ENCODE measurements at regions not wholly inside any gene's neighbourhood (a gene's known extent, or its start where the extent isn't known, plus 50 kb on each side); places are given as distances from the start of the nearest gene placed in this dataset.

DNA sequence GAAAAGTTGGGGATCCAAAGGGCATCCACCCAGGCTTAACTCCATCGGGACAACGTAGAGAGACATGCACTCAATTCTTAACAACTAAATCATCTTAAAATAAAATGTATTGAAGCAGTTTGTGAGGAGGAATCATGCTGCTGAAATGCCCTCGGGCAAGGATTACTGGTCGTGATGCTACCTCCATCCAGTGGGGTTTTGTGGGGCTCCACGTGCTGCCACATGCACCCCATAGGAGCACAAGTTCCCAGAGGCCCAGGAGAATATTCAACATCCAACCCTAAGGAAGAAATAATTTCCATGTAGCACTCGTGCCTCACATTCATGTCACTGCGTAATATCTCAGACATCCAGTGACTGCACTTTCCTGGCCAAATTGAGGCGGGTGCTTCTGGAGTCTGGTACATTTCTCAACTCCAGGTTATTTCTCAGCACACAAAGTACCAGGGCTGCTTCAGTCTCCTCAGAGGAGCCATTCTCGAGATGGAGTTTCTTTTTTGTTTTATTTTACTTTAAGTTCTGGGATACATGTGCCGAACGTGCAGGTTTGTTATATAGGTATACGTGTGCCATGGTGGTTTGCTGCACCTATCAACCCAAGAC, 429.8 kb downstream of the FOXO1 start:
- Histone ChIP-seq H3K4me3 (no peak overlapping the region), H3K9me3 (no peaks in the 10 kb centered on the region), H3K27ac (peak overlapping the region in 4 of 8 donors; percentile 15 to 67 (median 58)), H3K36me3 (no peaks in the 10 kb centered on the region), H3K4me1 (peaks cover 0 to 13% (median 6%) of the 10 kb centered on the region in 6 donors), H3K27me3 (replicated peaks in 1 of 7) (no peaks in the 10 kb centered on the region)
- no peak for TF ChIP-seq POLR2AphosphoS5 (IDR thresholded peaks at IDR 0.05)
- no peak for TF ChIP-seq POLR2A (IDR thresholded peaks at IDR 0.05)
- TF ChIP-seq, protein P1, sequence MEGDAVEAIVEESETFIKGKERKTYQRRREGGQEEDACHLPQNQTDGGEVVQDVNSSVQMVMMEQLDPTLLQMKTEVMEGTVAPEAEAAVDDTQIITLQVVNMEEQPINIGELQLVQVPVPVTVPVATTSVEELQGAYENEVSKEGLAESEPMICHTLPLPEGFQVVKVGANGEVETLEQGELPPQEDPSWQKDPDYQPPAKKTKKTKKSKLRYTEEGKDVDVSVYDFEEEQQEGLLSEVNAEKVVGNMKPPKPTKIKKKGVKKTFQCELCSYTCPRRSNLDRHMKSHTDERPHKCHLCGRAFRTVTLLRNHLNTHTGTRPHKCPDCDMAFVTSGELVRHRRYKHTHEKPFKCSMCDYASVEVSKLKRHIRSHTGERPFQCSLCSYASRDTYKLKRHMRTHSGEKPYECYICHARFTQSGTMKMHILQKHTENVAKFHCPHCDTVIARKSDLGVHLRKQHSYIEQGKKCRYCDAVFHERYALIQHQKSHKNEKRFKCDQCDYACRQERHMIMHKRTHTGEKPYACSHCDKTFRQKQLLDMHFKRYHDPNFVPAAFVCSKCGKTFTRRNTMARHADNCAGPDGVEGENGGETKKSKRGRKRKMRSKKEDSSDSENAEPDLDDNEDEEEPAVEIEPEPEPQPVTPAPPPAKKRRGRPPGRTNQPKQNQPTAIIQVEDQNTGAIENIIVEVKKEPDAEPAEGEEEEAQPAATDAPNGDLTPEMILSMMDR (IDR thresholded peaks at IDR 0.05 in 8 of 11, conservative IDR thresholded peaks at IDR 0.05 in 3 of 11) = no peak
- DNase-seq = no peak
- intact Hi-C loops (cut with DNase I; ENCODE audit: low total_unique reads) = no loop called here
- 75 to 87% (median 77%) methylated on average over 11 to 12 of the region's 12 CpGs for WGBS, 5 donors

DNA sequence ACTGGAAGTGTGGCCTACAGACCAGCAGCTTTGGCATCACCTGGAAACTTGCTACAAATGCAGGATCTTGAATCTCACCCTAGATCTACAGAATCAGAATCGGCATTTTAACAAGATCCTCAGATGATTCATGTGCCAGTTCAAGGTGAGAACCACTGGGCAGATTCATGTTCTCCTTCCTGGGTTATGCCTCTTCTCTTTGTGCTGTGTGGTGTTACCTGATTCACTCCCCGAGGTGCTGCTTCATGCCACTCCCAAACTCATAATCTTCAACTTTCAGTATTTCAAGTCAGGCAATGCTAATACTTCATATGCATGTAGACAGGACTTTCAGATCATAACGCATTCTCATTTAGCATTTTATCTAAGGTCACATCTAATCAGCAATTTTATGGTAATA, 427.7 kb downstream of the FOXO1 start:
- intact Hi-C loops (cut with DNase I; ENCODE audit: low total_unique reads) = no loop called here
- no peak overlapping the region for H3K27ac ChIP-seq
- H3K36me3 ChIP-seq = no peaks in the 10 kb centered on the region
- 88 to 97% (median 92%) methylated on average over 3 of the region's 3 CpGs for WGBS, 5 donors
- TF ChIP-seq POLR2A (IDR thresholded peaks at IDR 0.05) (no peak), POLR2AphosphoS5 (IDR thresholded peaks at IDR 0.05) (no peak)
- TF ChIP-seq, protein P1 (IDR thresholded peaks at IDR 0.05 in 8 of 11, conservative IDR thresholded peaks at IDR 0.05 in 3 of 11) = no peak
- no peak for DNase-seq
- no peak overlapping the region for H3K4me3 ChIP-seq
- no peaks in the 10 kb centered on the region for H3K4me1 ChIP-seq
- H3K9me3 ChIP-seq = no peaks in the 10 kb centered on the region
- H3K27me3 ChIP-seq (replicated peaks in 1 of 7) = no peaks in the 10 kb centered on the region

DNA sequence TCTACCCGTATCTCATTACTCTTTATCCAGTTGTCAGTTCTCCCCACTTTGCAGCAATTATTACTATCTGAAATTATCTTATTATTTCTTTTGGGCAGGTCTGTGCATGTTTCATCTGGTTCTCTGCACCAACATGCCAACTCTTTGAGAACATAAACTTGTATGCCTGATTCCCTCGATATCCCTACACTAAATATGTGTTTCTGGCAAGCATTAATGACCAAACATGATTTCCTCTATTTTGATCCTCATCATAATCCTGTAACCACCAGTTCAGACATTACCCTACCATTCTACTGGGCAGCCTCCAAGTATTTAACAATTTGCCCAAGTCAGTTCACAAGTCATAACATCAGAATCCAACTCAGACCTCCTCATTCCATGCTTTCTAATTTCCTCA, 426.1 kb downstream of the FOXO1 start:
- Histone ChIP-seq H3K27me3 (replicated peaks in 1 of 7) (no peaks in the 10 kb centered on the region), H3K9me3 (no peaks in the 10 kb centered on the region), H3K36me3 (no peaks in the 10 kb centered on the region), H3K27ac (no peak overlapping the region), H3K4me3 (no peak overlapping the region), H3K4me1 (no peaks in the 10 kb centered on the region)
- DNase-seq = no peak
- WGBS, 5 donors = 82 to 97% (median 87%) methylated on average over 2 of the region's 2 CpGs
- no peak for TF ChIP-seq POLR2AphosphoS5 (IDR thresholded peaks at IDR 0.05)
- TF ChIP-seq, protein P1 (IDR thresholded peaks at IDR 0.05 in 8 of 11, conservative IDR thresholded peaks at IDR 0.05 in 3 of 11) = no peak
- TF ChIP-seq POLR2A (IDR thresholded peaks at IDR 0.05) = no peak
- intact Hi-C loops (cut with DNase I; ENCODE audit: low total_unique reads) = no loop called here

- intact Hi-C loops (cut with DNase I; ENCODE audit: low total_unique reads) = no loop called here
- H3K27ac ChIP-seq = no peak overlapping the region
- 91 to 96% (median 95%) methylated on average over 3 of the region's 3 CpGs for WGBS, 5 donors
Observed at GRCh38 chr13:40241125-40241798, 425.2 kb downstream of the FOXO1 start.

More at GRCh38 chr13:40241125-40241798, 425.2 kb downstream of the FOXO1 start:
- Histone ChIP-seq H3K4me1 (no peaks in the 10 kb centered on the region), H3K36me3 (no peaks in the 10 kb centered on the region), H3K4me3 (no peak overlapping the region), H3K27me3 (replicated peaks in 1 of 7) (no peaks in the 10 kb centered on the region), H3K9me3 (no peaks in the 10 kb centered on the region)
- DNase-seq = no peak
- no peak for TF ChIP-seq POLR2AphosphoS5 (IDR thresholded peaks at IDR 0.05)
- TF ChIP-seq, protein P1 (IDR thresholded peaks at IDR 0.05 in 8 of 11, conservative IDR thresholded peaks at IDR 0.05 in 3 of 11) = no peak
- no peak for TF ChIP-seq POLR2A (IDR thresholded peaks at IDR 0.05)
